ENCODE measurements at regions not wholly inside any gene's neighbourhood (a gene's known extent, or its start where the extent isn't known, plus 50 kb on each side); places are given as distances from the start of the nearest gene placed in this dataset.

DNA sequence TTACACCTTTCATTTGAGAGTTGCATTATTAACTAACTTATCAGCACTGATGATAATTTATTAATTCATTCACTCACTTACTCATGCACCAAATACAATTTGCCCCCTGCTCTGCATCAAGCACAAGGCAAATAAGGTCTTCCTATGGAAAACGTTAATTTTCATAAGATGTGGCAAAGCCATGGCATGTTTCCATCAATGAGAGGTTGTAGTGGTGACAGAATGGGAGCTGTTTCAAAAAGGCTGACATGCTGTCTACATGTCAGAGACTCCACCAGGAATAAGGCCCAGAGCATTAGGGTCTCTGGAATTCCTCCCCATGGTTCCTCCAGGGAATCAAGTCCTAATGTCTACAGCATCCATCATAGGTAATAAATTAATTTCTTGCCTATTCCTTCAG is 978.8 kb downstream of the TMEM182 start:
- Histone ChIP-seq H3K4me1 (no peaks in the 10 kb centered on the region), H3K27ac (no peak overlapping the region), H3K36me3 (no peaks in the 10 kb centered on the region), H3K9me3 (no peaks in the 10 kb centered on the region), H3K27me3 (no peaks in the 10 kb centered on the region), H3K4me3 (no peak overlapping the region)
- no peak for TF ChIP-seq POLR2A (IDR thresholded peaks at IDR 0.05)
- no peak for TF ChIP-seq POLR2AphosphoS5 (IDR thresholded peaks at IDR 0.05; ENCODE audit: insufficient read depth in 1 of 2, low read depth in 1 of 2)
- TF ChIP-seq CTCF (IDR thresholded peaks at IDR 0.05), result no peak
- no peak for DNase-seq (ENCODE audit: extremely low spot score in 2 of 2)
- intact Hi-C loops (cut with DNase I), result no loop called here

GRCh38 chr2:103743195-103743594 is 981.4 kb downstream of the TMEM182 start:
- TF ChIP-seq POLR2A (IDR thresholded peaks at IDR 0.05) (no peak), POLR2AphosphoS5 (IDR thresholded peaks at IDR 0.05; ENCODE audit: insufficient read depth in 1 of 2, low read depth in 1 of 2) (no peak), CTCF (IDR thresholded peaks at IDR 0.05) (no peak)
- intact Hi-C loops (cut with DNase I), result no loop called here
- H3K27ac ChIP-seq, result no peak overlapping the region

DNA sequence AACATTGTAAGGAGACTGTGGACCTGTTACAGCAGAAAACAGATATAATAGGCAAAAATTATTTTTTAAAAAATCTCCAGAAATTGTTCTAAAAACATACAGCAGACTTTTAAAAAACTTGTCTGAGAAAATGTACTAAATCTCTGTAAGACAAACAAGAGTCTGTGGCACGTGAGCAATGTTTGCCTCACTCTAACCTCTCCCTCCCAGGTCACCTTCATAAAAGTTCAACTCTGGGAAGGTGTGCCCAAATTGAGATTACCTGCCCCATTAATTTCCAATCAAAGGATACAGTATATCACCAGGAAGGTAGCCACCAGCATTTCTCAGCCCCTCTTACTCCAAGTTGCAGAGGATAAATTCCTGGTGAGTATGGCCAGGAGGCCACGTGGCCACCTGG is 992.7 kb downstream of the TMEM182 start:
- no peak for DNase-seq (ENCODE audit: extremely low spot score in 2 of 2)
- H3K9me3 ChIP-seq, result no peaks in the 10 kb centered on the region
- intact Hi-C loops (cut with DNase I), result no loop called here
- H3K27ac ChIP-seq, result no peak overlapping the region
- H3K27me3 ChIP-seq, result no peaks in the 10 kb centered on the region
- H3K4me1 ChIP-seq, result no peaks in the 10 kb centered on the region
- TF ChIP-seq POLR2A (IDR thresholded peaks at IDR 0.05) (no peak), CTCF (IDR thresholded peaks at IDR 0.05) (no peak), POLR2AphosphoS5 (IDR thresholded peaks at IDR 0.05; ENCODE audit: insufficient read depth in 1 of 2, low read depth in 1 of 2) (no peak)
- H3K4me3 ChIP-seq, result no peak overlapping the region
- H3K36me3 ChIP-seq, result no peaks in the 10 kb centered on the region

More at GRCh38 chr2:103743195-103743594, 981.4 kb downstream of the TMEM182 start:
- no peak overlapping the region for H3K4me3 ChIP-seq
- no peak for DNase-seq (ENCODE audit: extremely low spot score in 2 of 2)
- H3K4me1 ChIP-seq, result no peaks in the 10 kb centered on the region
- no peaks in the 10 kb centered on the region for H3K27me3 ChIP-seq
- no peaks in the 10 kb centered on the region for H3K36me3 ChIP-seq
- no peaks in the 10 kb centered on the region for H3K9me3 ChIP-seq

- H3K4me1 ChIP-seq, result no peaks in the 10 kb centered on the region
- no peak overlapping the region for H3K27ac ChIP-seq
- intact Hi-C loops (cut with DNase I), result no loop called here
- no peaks in the 10 kb centered on the region for H3K9me3 ChIP-seq
- TF ChIP-seq POLR2AphosphoS5 (IDR thresholded peaks at IDR 0.05; ENCODE audit: insufficient read depth in 1 of 2, low read depth in 1 of 2), result no peak
- no peak for TF ChIP-seq CTCF (IDR thresholded peaks at IDR 0.05)
- TF ChIP-seq POLR2A (IDR thresholded peaks at IDR 0.05), result no peak
- H3K27me3 ChIP-seq, result no peaks in the 10 kb centered on the region
- no peaks in the 10 kb centered on the region for H3K36me3 ChIP-seq
- DNase-seq (ENCODE audit: extremely low spot score in 2 of 2), result no peak
- no peak overlapping the region for H3K4me3 ChIP-seq
These were observed 1012.1 kb downstream of the TMEM182 start for GRCh38 chr2:103773884-103774283.

- intact Hi-C loops (cut with DNase I), result no loop called here
- Histone ChIP-seq H3K9me3 (no peaks in the 10 kb centered on the region), H3K27me3 (no peaks in the 10 kb centered on the region), H3K4me1 (no peaks in the 10 kb centered on the region), H3K4me3 (no peak overlapping the region), H3K27ac (no peak overlapping the region), H3K36me3 (no peaks in the 10 kb centered on the region)
- no peak for DNase-seq (ENCODE audit: extremely low spot score in 2 of 2)
- no peak for TF ChIP-seq POLR2AphosphoS5 (IDR thresholded peaks at IDR 0.05; ENCODE audit: insufficient read depth in 1 of 2, low read depth in 1 of 2)
- TF ChIP-seq POLR2A (IDR thresholded peaks at IDR 0.05), result no peak
- TF ChIP-seq CTCF (IDR thresholded peaks at IDR 0.05), result no peak
These were observed 1018.4 kb downstream of the TMEM182 start for GRCh38 chr2:103780088-103780702.
